ENCODE measurements at regions not wholly inside any gene's neighbourhood (a gene's known extent, or its start where the extent isn't known, plus 50 kb on each side); places are given as distances from the start of the nearest gene placed in this dataset.

- no peak for TF ChIP-seq CTCF (IDR thresholded peaks at IDR 0.05)
- Mint-ChIP-seq H3K4me1 (ENCODE audit: low read depth) (peaks cover 24% of the 10 kb centered on the region), H3K9me3 (no peaks in the 10 kb centered on the region), H3K36me3 (ENCODE audit: low read depth) (no peaks in the 10 kb centered on the region), H3K27me3 (ENCODE audit: insufficient read depth) (no peaks in the 10 kb centered on the region), H3K27ac (no peak overlapping the region), H3K4me3 (no peak overlapping the region)
- no peak for DNase-seq
Observed at GRCh38 chr4:137640838-137641158, 108.5 kb upstream of the PCDH18 start.

- Mint-ChIP-seq H3K4me1 (ENCODE audit: low read depth) (peaks cover 26% of the 10 kb centered on the region), H3K27me3 (ENCODE audit: insufficient read depth) (no peaks in the 10 kb centered on the region), H3K4me3 (no peak overlapping the region), H3K27ac (no peak overlapping the region), H3K9me3 (no peaks in the 10 kb centered on the region), H3K36me3 (ENCODE audit: low read depth) (no peaks in the 10 kb centered on the region)
- TF ChIP-seq CTCF (IDR thresholded peaks at IDR 0.05) = no peak
- DNase-seq = no peak
Observed at GRCh38 chr4:137640156-137640837, 108.0 kb upstream of the PCDH18 start.

- Mint-ChIP-seq H3K27ac (no peak overlapping the region), H3K4me1 (ENCODE audit: low read depth) (peaks cover 21% of the 10 kb centered on the region), H3K27me3 (ENCODE audit: insufficient read depth) (no peaks in the 10 kb centered on the region), H3K9me3 (no peaks in the 10 kb centered on the region), H3K36me3 (ENCODE audit: low read depth) (no peaks in the 10 kb centered on the region), H3K4me3 (no peak overlapping the region)
- no peak for TF ChIP-seq CTCF (IDR thresholded peaks at IDR 0.05)
- DNase-seq = no peak
Observed at GRCh38 chr4:137638934-137639333, 106.6 kb upstream of the PCDH18 start.

GRCh38 chr4:137635601-137636000 is 103.3 kb upstream of the PCDH18 start:
- Mint-ChIP-seq H3K4me3 (no peak overlapping the region), H3K36me3 (ENCODE audit: low read depth) (no peaks in the 10 kb centered on the region), H3K27ac (no peak overlapping the region), H3K9me3 (no peaks in the 10 kb centered on the region), H3K4me1 (ENCODE audit: low read depth) (peaks cover 6% of the 10 kb centered on the region; the same call in 1 of the 2 replicates), H3K27me3 (ENCODE audit: insufficient read depth) (no peaks in the 10 kb centered on the region)
- no peak for DNase-seq
- TF ChIP-seq CTCF (IDR thresholded peaks at IDR 0.05) = no peak

- Mint-ChIP-seq H3K4me3 (no peak overlapping the region), H3K9me3 (no peaks in the 10 kb centered on the region), H3K4me1 (ENCODE audit: low read depth) (peaks cover 6% of the 10 kb centered on the region; the same call in 1 of the 2 replicates), H3K27ac (no peak overlapping the region), H3K36me3 (ENCODE audit: low read depth) (no peaks in the 10 kb centered on the region), H3K27me3 (ENCODE audit: insufficient read depth) (no peaks in the 10 kb centered on the region)
- DNase-seq = no peak
- TF ChIP-seq CTCF (IDR thresholded peaks at IDR 0.05) = no peak
Observed at GRCh38 chr4:137635108-137635507, 102.8 kb upstream of the PCDH18 start.

GRCh38 chr4:137632842-137633241 is 100.5 kb upstream of the PCDH18 start:
- Mint-ChIP-seq H3K27ac (no peak overlapping the region), H3K4me1 (ENCODE audit: low read depth) (peaks cover 12% of the 10 kb centered on the region), H3K27me3 (ENCODE audit: insufficient read depth) (no peaks in the 10 kb centered on the region), H3K4me3 (no peak overlapping the region), H3K36me3 (ENCODE audit: low read depth) (no peaks in the 10 kb centered on the region), H3K9me3 (no peaks in the 10 kb centered on the region)
- no peak for TF ChIP-seq CTCF (IDR thresholded peaks at IDR 0.05)
- DNase-seq = no peak
